SU-DHL-6 (cell line): ENCODE measurements at regions not wholly inside any gene's neighbourhood (a gene's known extent, or its start where the extent isn't known, plus 50 kb on each side); places are given as distances from the start of the nearest gene placed in this dataset.

Experiments
- H2AFZ ChIP-seq: fragments of 200-600 bp; sonication (generic); 2 replicates; pipeline ENCODE4 v1.6.1; 2014; ENCODE audit warnings: low read depth, mild to moderate bottlenecking, moderate library complexity, mixed read lengths, antibody characterized with exemption, low read length; ENCODE audit not compliant: severe bottlenecking
- H3F3A ChIP-seq: fragments of 200-600 bp; shearing (Covaris generic); 2 replicates; pipeline ENCODE4 v1.6.0; 2016; ENCODE audit warnings: antibody characterized with exemption, mild to moderate bottlenecking; ENCODE audit not compliant: insufficient read depth
- H3K27ac ChIP-seq: fragments of 200-600 bp; sonication (generic); 2 replicates; pipeline ENCODE4 v1.5.1; 2016; ENCODE audit warnings: low read depth, mild to moderate bottlenecking, low read length, moderate library complexity, mixed read lengths
- H3K27me3 ChIP-seq: fragments of 200-600 bp; sonication (generic), shearing (Covaris generic); 2 replicates; pipeline ENCODE4 v1.6.0; 2014; ENCODE audit warnings: mild to moderate bottlenecking, low read length
- H3K36me3 ChIP-seq: fragments of 200-600 bp; sonication (generic); 2 replicates; pipeline ENCODE4 v1.6.1; 2014; ENCODE audit warnings: mild to moderate bottlenecking, low read length, mixed read lengths
- H3K4me2 ChIP-seq: fragments of 300-600, 200-600 bp; shearing (Covaris generic), sonication (generic); 2 replicates; pipeline ENCODE4 v1.6.0; 2014; ENCODE audit warnings: low read length, low read depth, mild to moderate bottlenecking; ENCODE audit not compliant: poor library complexity, severe bottlenecking
- H3K4me3 ChIP-seq: fragments of 200-600 bp; sonication (generic); 2 replicates; pipeline ENCODE4 v1.5.1; 2014; ENCODE audit warnings: antibody characterized with exemption, low read length, mild to moderate bottlenecking, mixed read lengths; ENCODE audit not compliant: insufficient read depth, poor library complexity, severe bottlenecking
- H3K79me2 ChIP-seq: fragments of 200-600 bp; sonication (generic); 2 replicates; pipeline ENCODE4 v1.6.1; 2014; ENCODE audit warnings: mild to moderate bottlenecking, low read length, moderate library complexity; ENCODE audit not compliant: insufficient read depth
- H3K9ac ChIP-seq: fragments of 200-600 bp; sonication (generic); 2 replicates; pipeline ENCODE4 v1.7.0; 2014; ENCODE audit warnings: mild to moderate bottlenecking, low read length
- H3K9me2 ChIP-seq: fragments of 200-600 bp; sonication (generic); replicated peaks from 2 replicates; pipeline ENCODE4 v1.6.1; 2014; ENCODE audit warnings: low read length; ENCODE audit not compliant: insufficient read depth
- H3K9me3 ChIP-seq: fragments of 200-600 bp; sonication (generic); 2 replicates; pipeline ENCODE4 v1.6.1; 2014; ENCODE audit warnings: low read length, mixed read lengths; ENCODE audit not compliant: insufficient read depth
- H4K20me1 ChIP-seq: fragments of 200-600 bp; sonication (generic); 2 replicates; pipeline ENCODE4 v1.6.1; 2014; ENCODE audit warnings: low read depth, mild to moderate bottlenecking, antibody characterized with exemption, low read length, moderate library complexity, mixed read lengths
- CTCF ChIP-seq: fragments of 200-600 bp; sonication (generic); IDR thresholded peaks from one replicate; pipeline ENCODE4 v1.5.1; 2017; ENCODE audit warnings: antibody characterized with exemption, mild to moderate bottlenecking, low read length, moderate library complexity; ENCODE audit not compliant: insufficient read depth, poor library complexity, severe bottlenecking
- EZH2phosphoT487 ChIP-seq: fragments of 200-600 bp; sonication (generic), shearing (Covaris generic); conservative IDR thresholded peaks from 2 replicates; pipeline ENCODE4 v1.6.1; 2018; ENCODE audit warnings: mild to moderate bottlenecking, antibody characterized with exemption, low read length, moderate library complexity, mixed read lengths

- Histone ChIP-seq H3K4me2 (no peak overlapping the region), H4K20me1 (no peaks in the 10 kb centered on the region), H3K9me3 (no peaks in the 10 kb centered on the region), H3F3A (no peaks in the 10 kb centered on the region), H3K79me2 (no peaks in the 10 kb centered on the region), H3K27ac (no peak overlapping the region), H3K9me2 (no peaks in the 10 kb centered on the region), H3K36me3 (no peaks in the 10 kb centered on the region), H3K9ac (no peak overlapping the region), H3K27me3 (no peaks in the 10 kb centered on the region), H2AFZ (no peak overlapping the region), H3K4me3 (no peak overlapping the region)
- TF ChIP-seq CTCF, result no peak
- no peak for TF ChIP-seq EZH2phosphoT487
Measured at GRCh38 chr9:99400184-99400731, 178.2 kb downstream of the SEC61B start.

- H3K27me3 ChIP-seq, result no peaks in the 10 kb centered on the region
Measured at GRCh38 chr9:99401680-99402504, 179.8 kb downstream of the SEC61B start.

GRCh38 chr9:99403371-99403770 lies 181.3 kb downstream of the SEC61B start:
- H3K27ac ChIP-seq, result no peak overlapping the region
- no peaks in the 10 kb centered on the region for H3F3A ChIP-seq
- H3K9ac ChIP-seq, result no peak overlapping the region
- H3K4me3 ChIP-seq, result no peak overlapping the region
- no peaks in the 10 kb centered on the region for H3K36me3 ChIP-seq
- H4K20me1 ChIP-seq, result no peaks in the 10 kb centered on the region
- TF ChIP-seq EZH2phosphoT487, result no peak
- TF ChIP-seq CTCF, result no peak
- no peak overlapping the region for H2AFZ ChIP-seq
- no peak overlapping the region for H3K4me2 ChIP-seq
- H3K79me2 ChIP-seq, result no peaks in the 10 kb centered on the region
- H3K9me2 ChIP-seq, result no peaks in the 10 kb centered on the region
- no peaks in the 10 kb centered on the region for H3K27me3 ChIP-seq
- no peaks in the 10 kb centered on the region for H3K9me3 ChIP-seq

More at GRCh38 chr9:99401680-99402504, 179.8 kb downstream of the SEC61B start:
- no peak overlapping the region for H2AFZ ChIP-seq
- no peaks in the 10 kb centered on the region for H3K79me2 ChIP-seq
- no peaks in the 10 kb centered on the region for H3K9me3 ChIP-seq
- no peak overlapping the region for H3K27ac ChIP-seq
- H3F3A ChIP-seq, result no peaks in the 10 kb centered on the region
- no peak for TF ChIP-seq CTCF
- TF ChIP-seq EZH2phosphoT487, result no peak
- H3K4me3 ChIP-seq, result no peak overlapping the region
- no peaks in the 10 kb centered on the region for H3K36me3 ChIP-seq
- H3K9me2 ChIP-seq, result no peaks in the 10 kb centered on the region
- no peak overlapping the region for H3K4me2 ChIP-seq
- H4K20me1 ChIP-seq, result no peaks in the 10 kb centered on the region
- H3K9ac ChIP-seq, result no peak overlapping the region
